GM19463 (cell line): ENCODE measurements at regions not wholly inside any gene's neighbourhood (a gene's known extent, or its start where the extent isn't known, plus 50 kb on each side); places are given as distances from the start of the nearest gene placed in this dataset.

Experiments used
- ATAC-seq: cut with Tn5 transposase; IDR thresholded peaks from one replicate; pipeline ENCODE4 v1.9.1; 2021; ENCODE audit warnings: mild to moderate bottlenecking, moderate library complexity; ENCODE audit not compliant: unreplicated experiment

GRCh38 chr5:107219993-107220392, 450.7 kb downstream of the EFNA5 start:
- no peak for ATAC-seq

GRCh38 chr5:107218457-107219193, 452.1 kb downstream of the EFNA5 start:
- ATAC-seq, result no peak

GRCh38 chr5:107217721-107218130, 453.0 kb downstream of the EFNA5 start:
- no peak for ATAC-seq

GRCh38 chr5:107216587-107216986, 454.1 kb downstream of the EFNA5 start:
- ATAC-seq, result peak; percentile 38

GRCh38 chr5:107215611-107216010, 455.1 kb downstream of the EFNA5 start:
- no peak for ATAC-seq

GRCh38 chr5:107213025-107213424, 457.7 kb downstream of the EFNA5 start:
- ATAC-seq, result no peak

GRCh38 chr5:107211630-107212029, 459.1 kb downstream of the EFNA5 start:
- ATAC-seq, result no peak

GRCh38 chr5:107208867-107209266, 461.9 kb downstream of the EFNA5 start:
- ATAC-seq, result no peak

- no peak for ATAC-seq
Observed at GRCh38 chr5:107204413-107204812, 466.3 kb downstream of the EFNA5 start.

GRCh38 chr5:107203243-107203642, 467.5 kb downstream of the EFNA5 start:
- no peak for ATAC-seq

GRCh38 chr5:107199756-107200155, 471.0 kb downstream of the EFNA5 start:
- ATAC-seq, result no peak

- ATAC-seq, result no peak
Observed at GRCh38 chr5:107196500-107197059, 474.2 kb downstream of the EFNA5 start.

- no peak for ATAC-seq
Observed at GRCh38 chr5:107195890-107196395, 474.8 kb downstream of the EFNA5 start.

GRCh38 chr5:107184871-107185270, 485.9 kb downstream of the EFNA5 start:
- ATAC-seq, result no peak

GRCh38 chr5:107184066-107184465, 486.7 kb downstream of the EFNA5 start:
- no peak for ATAC-seq

- ATAC-seq, result no peak
Observed at GRCh38 chr5:107170620-107171019, 500.1 kb downstream of the EFNA5 start.

- no peak for ATAC-seq
Observed at GRCh38 chr5:107169867-107170266, 500.9 kb downstream of the EFNA5 start.

GRCh38 chr5:107168848-107169752, 501.6 kb downstream of the EFNA5 start:
- no peak for ATAC-seq

GRCh38 chr5:107168086-107168485, 502.7 kb downstream of the EFNA5 start:
- no peak for ATAC-seq

GRCh38 chr5:107165296-107165695, 505.4 kb downstream of the EFNA5 start:
- no peak for ATAC-seq

GRCh38 chr5:107157809-107158208, 512.9 kb downstream of the EFNA5 start:
- ATAC-seq, result no peak
